ENCODE measurements at regions not wholly inside any gene's neighbourhood (a gene's known extent, or its start where the extent isn't known, plus 50 kb on each side); places are given as distances from the start of the nearest gene placed in this dataset.

DNA sequence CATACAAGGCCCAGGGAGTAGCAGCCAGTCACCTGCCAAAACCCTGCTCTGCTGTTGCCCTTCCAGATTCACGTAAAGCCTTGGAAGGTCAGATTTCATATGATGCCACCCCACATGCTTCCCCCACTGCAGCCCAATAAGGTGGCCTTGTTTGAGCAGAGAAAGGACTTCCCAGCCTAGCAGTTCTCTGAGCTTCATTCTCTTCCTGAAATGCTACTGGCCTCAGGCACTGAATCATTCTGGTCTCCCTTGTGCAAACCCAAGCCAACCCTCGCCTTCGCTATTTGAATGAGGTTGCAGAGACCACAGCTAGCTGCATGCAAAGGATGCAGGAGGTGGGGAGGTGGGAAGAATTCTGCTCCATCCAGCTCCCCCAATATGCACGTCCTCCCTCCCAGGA lies 60.3 kb upstream of the PLXNA4 start:
- H3K36me3 ChIP-seq (ENCODE audit: control insufficient read depth in 1 of 2, insufficient read depth in 2 of 2, low read length in 2 of 2), result no peaks in the 10 kb centered on the region
- H3K4me3 ChIP-seq (replicated peaks in 1 of 2; ENCODE audit: low read depth in 1 of 2, low read length in 2 of 2), result no peak overlapping the region
- H3K79me2 ChIP-seq (ENCODE audit: insufficient read depth, low read length), result no peaks in the 10 kb centered on the region
- no TSS peak for BruUV-seq (replicated peaks)
- no peak overlapping the region for H3K9ac ChIP-seq (ENCODE audit: low read length)
- no peaks in the 10 kb centered on the region for H4K20me1 ChIP-seq (ENCODE audit: insufficient read depth)
- no peak overlapping the region for H2AFZ ChIP-seq (ENCODE audit: low read depth, low read length, poor library complexity, severe bottlenecking)
- H3K4me2 ChIP-seq (ENCODE audit: low read length), result no peak overlapping the region
- DNase-seq (ENCODE audit: low read depth, low spot score), result no peak
- no peaks in the 10 kb centered on the region for H3K9me2 ChIP-seq (ENCODE audit: insufficient read depth)
- H3K9me3 ChIP-seq (ENCODE audit: control insufficient read depth in 1 of 2, insufficient read depth in 1 of 2, low read depth in 1 of 2, low read length in 2 of 2), result no peaks in the 10 kb centered on the region
- ChIA-PET POLR2A (no interaction called here), RAD21 (ENCODE audit: low non-redundant PET in 1 of 2, low total read pairs in 2 of 2, uncharacterized antibody in 2 of 2, unreplicated experiment in 2 of 2) (no interaction called here), CTCF (no interaction called here)
- H3K4me1 ChIP-seq (ENCODE audit: control insufficient read depth in 1 of 2, insufficient read depth in 2 of 2, low read length in 2 of 2), result no peaks in the 10 kb centered on the region
- intact Hi-C loops (cut with micrococcal nuclease), result no loop called here
- no peaks in the 10 kb centered on the region for H3K27me3 ChIP-seq (ENCODE audit: insufficient read depth, low read length)
- no peak overlapping the region for H3K27ac ChIP-seq (ENCODE audit: low read depth, low read length)
- TF ChIP-seq ELF1 (IDR thresholded peaks at IDR 0.05; ENCODE audit: borderline replicate concordance, low read depth) (no peak), MAX (IDR thresholded peaks at IDR 0.05) (no peak), FOSL1 (IDR thresholded peaks at IDR 0.05; ENCODE audit: low read depth) (no peak), SIN3A (IDR thresholded peaks at IDR 0.05; ENCODE audit: low read depth) (no peak), SP1 (IDR thresholded peaks at IDR 0.05; ENCODE audit: low read depth) (no peak)
- ATAC-seq, result no peak

DNA sequence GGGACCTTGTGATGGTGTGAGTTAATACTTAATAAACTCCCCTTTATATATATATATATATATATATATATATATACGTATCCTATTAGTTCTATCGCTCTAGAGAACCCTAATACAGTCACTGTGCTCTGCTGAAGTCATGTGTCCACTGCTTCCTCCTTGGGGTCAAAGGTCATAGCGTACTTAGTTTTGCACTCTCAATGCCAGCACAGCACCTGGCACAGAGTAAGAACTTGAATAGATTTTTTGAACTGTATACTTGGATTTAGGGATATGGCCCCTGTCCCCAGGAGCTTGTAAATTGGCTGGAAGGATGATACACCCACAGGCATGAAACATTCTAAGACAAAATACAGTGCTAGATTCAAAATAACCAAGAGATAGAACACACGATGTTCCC lies 58.9 kb upstream of the PLXNA4 start:
- TF ChIP-seq RAD21 (IDR thresholded peaks at IDR 0.05; ENCODE audit: low read depth), result no peak
- no peak for TF ChIP-seq ZBTB33 (IDR thresholded peaks at IDR 0.05; ENCODE audit: extremely low read depth, insufficient replicate concordance, low read length)
- TF ChIP-seq SP1 (IDR thresholded peaks at IDR 0.05; ENCODE audit: low read depth), result no peak
- no peak for TF ChIP-seq CEBPB (IDR thresholded peaks at IDR 0.05; ENCODE audit: low read depth)
- TF ChIP-seq POLR2AphosphoS5 (IDR thresholded peaks at IDR 0.05; ENCODE audit: low read depth, low read length), result no peak
- TF ChIP-seq MAX (IDR thresholded peaks at IDR 0.05), result no peak
- TF ChIP-seq, protein P1, sequence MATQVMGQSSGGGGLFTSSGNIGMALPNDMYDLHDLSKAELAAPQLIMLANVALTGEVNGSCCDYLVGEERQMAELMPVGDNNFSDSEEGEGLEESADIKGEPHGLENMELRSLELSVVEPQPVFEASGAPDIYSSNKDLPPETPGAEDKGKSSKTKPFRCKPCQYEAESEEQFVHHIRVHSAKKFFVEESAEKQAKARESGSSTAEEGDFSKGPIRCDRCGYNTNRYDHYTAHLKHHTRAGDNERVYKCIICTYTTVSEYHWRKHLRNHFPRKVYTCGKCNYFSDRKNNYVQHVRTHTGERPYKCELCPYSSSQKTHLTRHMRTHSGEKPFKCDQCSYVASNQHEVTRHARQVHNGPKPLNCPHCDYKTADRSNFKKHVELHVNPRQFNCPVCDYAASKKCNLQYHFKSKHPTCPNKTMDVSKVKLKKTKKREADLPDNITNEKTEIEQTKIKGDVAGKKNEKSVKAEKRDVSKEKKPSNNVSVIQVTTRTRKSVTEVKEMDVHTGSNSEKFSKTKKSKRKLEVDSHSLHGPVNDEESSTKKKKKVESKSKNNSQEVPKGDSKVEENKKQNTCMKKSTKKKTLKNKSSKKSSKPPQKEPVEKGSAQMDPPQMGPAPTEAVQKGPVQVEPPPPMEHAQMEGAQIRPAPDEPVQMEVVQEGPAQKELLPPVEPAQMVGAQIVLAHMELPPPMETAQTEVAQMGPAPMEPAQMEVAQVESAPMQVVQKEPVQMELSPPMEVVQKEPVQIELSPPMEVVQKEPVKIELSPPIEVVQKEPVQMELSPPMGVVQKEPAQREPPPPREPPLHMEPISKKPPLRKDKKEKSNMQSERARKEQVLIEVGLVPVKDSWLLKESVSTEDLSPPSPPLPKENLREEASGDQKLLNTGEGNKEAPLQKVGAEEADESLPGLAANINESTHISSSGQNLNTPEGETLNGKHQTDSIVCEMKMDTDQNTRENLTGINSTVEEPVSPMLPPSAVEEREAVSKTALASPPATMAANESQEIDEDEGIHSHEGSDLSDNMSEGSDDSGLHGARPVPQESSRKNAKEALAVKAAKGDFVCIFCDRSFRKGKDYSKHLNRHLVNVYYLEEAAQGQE (IDR thresholded peaks at IDR 0.05; ENCODE audit: low read depth), result no peak
- TF ChIP-seq TCF7L2 (IDR thresholded peaks at IDR 0.05; ENCODE audit: borderline replicate concordance, extremely low read depth, insufficient read depth, insufficient read length), result no peak
- TF ChIP-seq SIN3A (IDR thresholded peaks at IDR 0.05; ENCODE audit: low read depth), result no peak
- ChIA-PET POLR2A (no interaction called here), CTCF (no interaction called here), RAD21 (ENCODE audit: low non-redundant PET in 1 of 2, low total read pairs in 2 of 2, uncharacterized antibody in 2 of 2, unreplicated experiment in 2 of 2) (no interaction called here)
- no peaks in the 10 kb centered on the region for H4K20me1 ChIP-seq (ENCODE audit: insufficient read depth)
- no peaks in the 10 kb centered on the region for H3K79me2 ChIP-seq (ENCODE audit: insufficient read depth, low read length)
- ATAC-seq, result no peak
- no peak overlapping the region for H3K27ac ChIP-seq (ENCODE audit: low read depth, low read length)
- H3K4me3 ChIP-seq (replicated peaks in 1 of 2; ENCODE audit: low read depth in 1 of 2, low read length in 2 of 2), result no peak overlapping the region
- no peaks in the 10 kb centered on the region for H3K9me3 ChIP-seq (ENCODE audit: control insufficient read depth in 1 of 2, insufficient read depth in 1 of 2, low read depth in 1 of 2, low read length in 2 of 2)
- H3K27me3 ChIP-seq (ENCODE audit: insufficient read depth, low read length), result no peaks in the 10 kb centered on the region
- H3K4me2 ChIP-seq (ENCODE audit: low read length), result no peak overlapping the region
- H3K36me3 ChIP-seq (ENCODE audit: control insufficient read depth in 1 of 2, insufficient read depth in 2 of 2, low read length in 2 of 2), result no peaks in the 10 kb centered on the region
- no peaks in the 10 kb centered on the region for H3K4me1 ChIP-seq (ENCODE audit: control insufficient read depth in 1 of 2, insufficient read depth in 2 of 2, low read length in 2 of 2)
- intact Hi-C loops (cut with micrococcal nuclease), result no loop called here
- no peaks in the 10 kb centered on the region for H3K9me2 ChIP-seq (ENCODE audit: insufficient read depth)
- DNase-seq (ENCODE audit: low read depth, low spot score), result no peak
- H2AFZ ChIP-seq (ENCODE audit: low read depth, low read length, poor library complexity, severe bottlenecking), result no peak overlapping the region
- H3K9ac ChIP-seq (ENCODE audit: low read length), result no peak overlapping the region
- BruUV-seq (replicated peaks), result no TSS peak
